OCI-LY3 (cell line): ENCODE measurements at regions not wholly inside any gene's neighbourhood (a gene's known extent, or its start where the extent isn't known, plus 50 kb on each side); places are given as distances from the start of the nearest gene placed in this dataset.

Experiments
- H2AFZ ChIP-seq: fragments of 200-600, 300-600 bp; shearing (Covaris generic); 2 replicates; pipeline ENCODE4 v1.6.0; 2014; ENCODE audit warnings: antibody characterized with exemption, low read depth, low read length
- H3K27ac ChIP-seq: fragments of 200-600, 300-600 bp; sonication (generic); 2 replicates; pipeline ENCODE4 v1.5.1; 2014; ENCODE audit warnings: mild to moderate bottlenecking, low read length, moderate library complexity, mixed read lengths
- H3K27me3 ChIP-seq: fragments of 200-600, 300-600 bp; sonication (generic); 2 replicates; pipeline ENCODE4 v1.6.1; 2014; ENCODE audit warnings: low read depth, low read length, mixed read lengths
- H3K36me3 ChIP-seq: fragments of 200-600, 300-600 bp; sonication (generic); replicated peaks from 2 replicates; pipeline ENCODE3; 2014; ENCODE audit warnings: low read depth, low read length, mixed read lengths
- H3K4me1 ChIP-seq: fragments of 300-600, 200-600 bp; sonication (generic); 2 replicates; pipeline ENCODE4 v1.6.1; 2014; ENCODE audit warnings: low read length, mixed read lengths
- H3K4me2 ChIP-seq: fragments of 200-600, 300-600 bp; sonication (generic); 2 replicates; pipeline ENCODE4 v1.6.1; 2014; ENCODE audit warnings: low read length, mixed read lengths
- H3K4me3 ChIP-seq: fragments of 300-600, 200-600 bp; sonication (generic); 2 replicates; pipeline ENCODE4 v1.5.1; 2014; ENCODE audit warnings: antibody characterized with exemption, mild to moderate bottlenecking, low read length, moderate library complexity
- H3K79me2 ChIP-seq: fragments of 300-600, 200-600 bp; shearing (Covaris generic); 2 replicates; pipeline ENCODE4 v1.6.1; 2014; ENCODE audit warnings: mild to moderate bottlenecking, low read length, mixed read lengths
- H3K9ac ChIP-seq: fragments of 300-600, 200-600 bp; shearing (Covaris generic); 2 replicates; pipeline ENCODE4 v1.6.0; 2014; ENCODE audit warnings: mild to moderate bottlenecking, low read length, moderate library complexity
- H3K9me3 ChIP-seq: fragments of 200-600, 300-600 bp; shearing (Covaris generic); 2 replicates; pipeline ENCODE4 v1.6.1; 2014; ENCODE audit warnings: low read length, mixed read lengths; ENCODE audit not compliant: insufficient read depth
- H4K20me1 ChIP-seq: fragments of 200-600, 300-600 bp; sonication (generic); 2 replicates; pipeline ENCODE4 v1.6.1; 2016; ENCODE audit warnings: low read length, mixed read lengths; ENCODE audit not compliant: insufficient read depth
- CTCF ChIP-seq: fragments of 200-600, 300-600 bp; sonication (generic); IDR thresholded peaks from 2 replicates; pipeline ENCODE4 v1.5.1; 2014; ENCODE audit warnings: antibody characterized with exemption, low read length, low read depth
- EZH2phosphoT487 ChIP-seq: fragments of 200-600 bp; shearing (Covaris generic); IDR thresholded peaks from 2 replicates; pipeline ENCODE4 v1.6.1; 2018; ENCODE audit warnings: antibody characterized with exemption, mixed run types, low read depth

GRCh38 chr4:18227880-18228279 is 206.3 kb upstream of the LCORL start:
- H3K27ac ChIP-seq: no peak overlapping the region
- no peaks in the 10 kb centered on the region for H3K4me1 ChIP-seq
- no peak overlapping the region for H3K9ac ChIP-seq
- no peaks in the 10 kb centered on the region for H3K27me3 ChIP-seq
- no peak overlapping the region for H3K4me2 ChIP-seq
- H3K79me2 ChIP-seq: no peaks in the 10 kb centered on the region
- TF ChIP-seq CTCF (no peak), EZH2phosphoT487 (no peak)
- H3K4me3 ChIP-seq: no peak overlapping the region
- no peaks in the 10 kb centered on the region for H4K20me1 ChIP-seq
- peaks cover 22% of the 10 kb centered on the region for H3K9me3 ChIP-seq
- H2AFZ ChIP-seq: no peak overlapping the region
- H3K36me3 ChIP-seq: no peaks in the 10 kb centered on the region

GRCh38 chr4:18214411-18215055 is 193.0 kb upstream of the LCORL start:
- Histone ChIP-seq H4K20me1 (no peaks in the 10 kb centered on the region), H3K36me3 (peaks cover 4% of the 10 kb centered on the region), H3K4me3 (no peak overlapping the region), H3K9ac (no peak overlapping the region), H3K4me2 (no peak overlapping the region), H3K27me3 (peaks cover 24% of the 10 kb centered on the region; the same call in 1 of the 2 replicates), H2AFZ (no peak overlapping the region), H3K79me2 (no peaks in the 10 kb centered on the region), H3K4me1 (peaks cover 23% of the 10 kb centered on the region), H3K27ac (no peak overlapping the region), H3K9me3 (no peaks in the 10 kb centered on the region)
- TF ChIP-seq CTCF: no peak
- TF ChIP-seq EZH2phosphoT487: no peak

- peaks cover 31% of the 10 kb centered on the region for H3K27me3 ChIP-seq
- peaks cover 29% of the 10 kb centered on the region for H3K4me1 ChIP-seq
- no peaks in the 10 kb centered on the region for H4K20me1 ChIP-seq
- TF ChIP-seq EZH2phosphoT487: no peak
- TF ChIP-seq CTCF: no peak
- H3K4me2 ChIP-seq: peak overlapping the region; percentile 21; the same call in 1 of the 2 replicates
- H3K4me3 ChIP-seq: no peak overlapping the region
- H3K36me3 ChIP-seq: peaks cover 4% of the 10 kb centered on the region
- no peaks in the 10 kb centered on the region for H3K79me2 ChIP-seq
- no peak overlapping the region for H2AFZ ChIP-seq
- no peak overlapping the region for H3K27ac ChIP-seq
- no peaks in the 10 kb centered on the region for H3K9me3 ChIP-seq
- H3K9ac ChIP-seq: no peak overlapping the region
These were observed 192.1 kb upstream of the LCORL start for GRCh38 chr4:18213576-18214198.

- Histone ChIP-seq H3K79me2 (no peaks in the 10 kb centered on the region), H3K4me1 (peaks cover 29% of the 10 kb centered on the region), H3K9me3 (no peaks in the 10 kb centered on the region), H4K20me1 (no peaks in the 10 kb centered on the region), H3K9ac (no peak overlapping the region), H3K4me2 (peak overlapping the region; percentile 21), H2AFZ (no peak overlapping the region), H3K27ac (no peak overlapping the region), H3K27me3 (peaks cover 43% of the 10 kb centered on the region), H3K36me3 (peaks cover 4% of the 10 kb centered on the region), H3K4me3 (no peak overlapping the region)
- no peak for TF ChIP-seq CTCF
- no peak for TF ChIP-seq EZH2phosphoT487
These were observed 187.9 kb upstream of the LCORL start for GRCh38 chr4:18209448-18209847.
